GM12865 (cell line): ENCODE measurements at regions not wholly inside any gene's neighbourhood (a gene's known extent, or its start where the extent isn't known, plus 50 kb on each side); places are given as distances from the start of the nearest gene placed in this dataset.

ENCODE experiments used
- DNase-seq: peaks from one replicate; pipeline ENCODE4 v3.0.0; 2010; ENCODE audit warnings: low read depth
- H3K4me3 ChIP-seq: 2 replicates; pipeline ENCODE4 v1.5.1; 2011; ENCODE audit warnings: mild to moderate bottlenecking, low read depth, low read length, control low read depth
- TF ChIP-seq, protein P1 (sequence below): IDR thresholded peaks from 2 replicates; pipeline ENCODE4 v1.5.1; 2011; ENCODE audit warnings: low read length, control low read depth, low read depth, inconsistent platforms; ENCODE audit not compliant: insufficient read depth; ENCODE audit errors: missing control alignments

GRCh38 chr2:181138816-181139215, 158.4 kb downstream of the UBE2E3 start:
- no peak overlapping the region for H3K4me3 ChIP-seq
- TF ChIP-seq, protein P1, sequence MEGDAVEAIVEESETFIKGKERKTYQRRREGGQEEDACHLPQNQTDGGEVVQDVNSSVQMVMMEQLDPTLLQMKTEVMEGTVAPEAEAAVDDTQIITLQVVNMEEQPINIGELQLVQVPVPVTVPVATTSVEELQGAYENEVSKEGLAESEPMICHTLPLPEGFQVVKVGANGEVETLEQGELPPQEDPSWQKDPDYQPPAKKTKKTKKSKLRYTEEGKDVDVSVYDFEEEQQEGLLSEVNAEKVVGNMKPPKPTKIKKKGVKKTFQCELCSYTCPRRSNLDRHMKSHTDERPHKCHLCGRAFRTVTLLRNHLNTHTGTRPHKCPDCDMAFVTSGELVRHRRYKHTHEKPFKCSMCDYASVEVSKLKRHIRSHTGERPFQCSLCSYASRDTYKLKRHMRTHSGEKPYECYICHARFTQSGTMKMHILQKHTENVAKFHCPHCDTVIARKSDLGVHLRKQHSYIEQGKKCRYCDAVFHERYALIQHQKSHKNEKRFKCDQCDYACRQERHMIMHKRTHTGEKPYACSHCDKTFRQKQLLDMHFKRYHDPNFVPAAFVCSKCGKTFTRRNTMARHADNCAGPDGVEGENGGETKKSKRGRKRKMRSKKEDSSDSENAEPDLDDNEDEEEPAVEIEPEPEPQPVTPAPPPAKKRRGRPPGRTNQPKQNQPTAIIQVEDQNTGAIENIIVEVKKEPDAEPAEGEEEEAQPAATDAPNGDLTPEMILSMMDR, result no peak
- DNase-seq, result no peak

DNA sequence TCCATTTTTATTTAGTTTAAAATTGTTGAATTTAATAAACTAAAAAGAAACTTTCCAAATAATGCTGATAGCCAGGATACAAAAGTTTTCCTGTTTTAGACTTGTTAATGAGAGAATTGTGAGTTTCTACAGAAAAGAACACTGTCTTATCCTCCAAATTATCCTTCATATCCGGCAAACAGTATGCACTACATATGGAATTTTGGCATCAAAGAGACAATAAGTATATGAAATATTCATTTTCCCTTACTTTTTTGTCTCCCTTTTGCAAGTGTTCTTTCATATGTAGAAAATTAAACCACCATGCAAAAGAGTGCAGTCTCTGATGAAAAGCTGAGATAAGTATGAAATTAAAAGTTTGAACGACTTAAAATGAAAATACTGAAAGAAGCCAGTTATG, 159.4 kb downstream of the UBE2E3 start:
- no peak for DNase-seq
- TF ChIP-seq, protein P1, result no peak
- H3K4me3 ChIP-seq, result no peak overlapping the region

DNA sequence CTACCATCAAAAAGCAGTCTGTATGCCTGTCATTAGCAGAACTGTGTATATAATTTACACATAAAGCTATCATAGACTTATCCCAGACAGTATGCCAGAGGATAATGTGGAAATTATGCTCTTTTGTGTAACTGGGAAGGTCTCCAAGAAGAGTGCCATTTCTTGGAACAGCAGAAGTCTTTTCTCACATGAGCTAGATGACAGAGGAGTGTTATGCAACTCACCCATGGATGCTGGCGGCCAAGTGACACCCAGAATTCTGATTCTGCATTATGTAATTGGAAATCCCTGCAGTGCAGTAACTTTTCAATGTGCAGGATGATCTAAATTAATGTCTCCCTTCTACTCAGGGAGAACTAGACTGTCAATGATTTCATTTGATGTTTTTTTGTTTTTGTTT, 160.0 kb downstream of the UBE2E3 start:
- no peak overlapping the region for H3K4me3 ChIP-seq
- no peak for DNase-seq
- TF ChIP-seq, protein P1, result no peak

- TF ChIP-seq, protein P1, result no peak
- no peak for DNase-seq
- H3K4me3 ChIP-seq, result no peak overlapping the region
Measured at GRCh38 chr2:181140928-181141327, 160.5 kb downstream of the UBE2E3 start.

GRCh38 chr2:181141676-181142075, 161.3 kb downstream of the UBE2E3 start:
- TF ChIP-seq, protein P1, result no peak
- no peak for DNase-seq
- no peak overlapping the region for H3K4me3 ChIP-seq

GRCh38 chr2:181142514-181142913, 162.1 kb downstream of the UBE2E3 start:
- H3K4me3 ChIP-seq, result no peak overlapping the region
- TF ChIP-seq, protein P1, result no peak
- DNase-seq, result peak; percentile 28

GRCh38 chr2:181143790-181144300, 163.4 kb downstream of the UBE2E3 start:
- DNase-seq, result no peak
- H3K4me3 ChIP-seq, result no peak overlapping the region
- TF ChIP-seq, protein P1, result no peak
